ENCODE measurements at regions not wholly inside any gene's neighbourhood (a gene's known extent, or its start where the extent isn't known, plus 50 kb on each side); places are given as distances from the start of the nearest gene placed in this dataset.

- DNase-seq, result no peak
- intact Hi-C loops (cut with DNase I), result no loop called here
- Histone ChIP-seq H3K9me3 (no peaks in the 10 kb centered on the region), H3K27me3 (no peaks in the 10 kb centered on the region), H3K27ac (no peak overlapping the region), H3K36me3 (no peaks in the 10 kb centered on the region), H3K4me3 (replicated peaks in 1 of 3) (no peak overlapping the region), H3K4me1 (no peaks in the 10 kb centered on the region)
- TF ChIP-seq POLR2A (IDR thresholded peaks at IDR 0.05), result no peak
- no peak for TF ChIP-seq CTCF (IDR thresholded peaks at IDR 0.05)
- WGBS, 2 donors, result 72 to 86% methylated on average over 6 of the region's 6 CpGs
Measured at GRCh38 chr2:2890901-2891300, 486.7 kb downstream of the EIPR1 start.

- no peaks in the 10 kb centered on the region for H3K4me1 ChIP-seq
- 89 to 91% methylated on average over 11 of the region's 11 CpGs for WGBS, 2 donors
- no peaks in the 10 kb centered on the region for H3K9me3 ChIP-seq
- H3K27me3 ChIP-seq, result no peaks in the 10 kb centered on the region
- TF ChIP-seq CTCF (IDR thresholded peaks at IDR 0.05), result no peak
- TF ChIP-seq POLR2A (IDR thresholded peaks at IDR 0.05), result no peak
- intact Hi-C loops (cut with DNase I), result no loop called here
- H3K36me3 ChIP-seq, result no peaks in the 10 kb centered on the region
- DNase-seq, result no peak
- H3K4me3 ChIP-seq (replicated peaks in 1 of 3), result no peak overlapping the region
- no peak overlapping the region for H3K27ac ChIP-seq
Measured at GRCh38 chr2:2890246-2890645, 487.4 kb downstream of the EIPR1 start.

- TF ChIP-seq POLR2A (IDR thresholded peaks at IDR 0.05) (no peak), CTCF (IDR thresholded peaks at IDR 0.05) (no peak)
- WGBS, 2 donors, result 86 to 92% methylated on average over 17 of the region's 17 CpGs
- no peak for DNase-seq
- no peaks in the 10 kb centered on the region for H3K36me3 ChIP-seq
- H3K27ac ChIP-seq, result no peak overlapping the region
- no peak overlapping the region for H3K4me3 ChIP-seq (replicated peaks in 1 of 3)
- H3K27me3 ChIP-seq, result no peaks in the 10 kb centered on the region
- H3K4me1 ChIP-seq, result no peaks in the 10 kb centered on the region
- intact Hi-C loops (cut with DNase I), result no loop called here
- H3K9me3 ChIP-seq, result no peaks in the 10 kb centered on the region
Measured at GRCh38 chr2:2889646-2890045, 488.0 kb downstream of the EIPR1 start.

- no peaks in the 10 kb centered on the region for H3K4me1 ChIP-seq
- TF ChIP-seq CTCF (IDR thresholded peaks at IDR 0.05), result no peak
- no peak for TF ChIP-seq POLR2A (IDR thresholded peaks at IDR 0.05)
- no peak for DNase-seq
- no peaks in the 10 kb centered on the region for H3K36me3 ChIP-seq
- H3K27me3 ChIP-seq, result no peaks in the 10 kb centered on the region
- WGBS, 2 donors, result 87 to 91% methylated on average over 10 of the region's 10 CpGs
- no peak overlapping the region for H3K4me3 ChIP-seq (replicated peaks in 1 of 3)
- intact Hi-C loops (cut with DNase I), result no loop called here
- no peaks in the 10 kb centered on the region for H3K9me3 ChIP-seq
- H3K27ac ChIP-seq, result no peak overlapping the region
Measured at GRCh38 chr2:2889141-2889540, 488.5 kb downstream of the EIPR1 start.

GRCh38 chr2:2887772-2888387 lies 489.7 kb downstream of the EIPR1 start:
- TF ChIP-seq POLR2A (IDR thresholded peaks at IDR 0.05), result no peak
- TF ChIP-seq CTCF (IDR thresholded peaks at IDR 0.05), result no peak
- Histone ChIP-seq H3K4me1 (no peaks in the 10 kb centered on the region), H3K4me3 (replicated peaks in 1 of 3) (no peak overlapping the region), H3K27ac (no peak overlapping the region), H3K36me3 (no peaks in the 10 kb centered on the region), H3K9me3 (no peaks in the 10 kb centered on the region), H3K27me3 (no peaks in the 10 kb centered on the region)
- intact Hi-C loops (cut with DNase I), result no loop called here
- 54 to 82% methylated on average over 3 of the region's 3 CpGs for WGBS, 2 donors
- DNase-seq, result no peak

Measured in thyroid gland (tissue), 4 donors.